HEK293T (cell line): ENCODE measurements at regions not wholly inside any gene's neighbourhood (a gene's known extent, or its start where the extent isn't known, plus 50 kb on each side); places are given as distances from the start of the nearest gene placed in this dataset.

ENCODE experiments used
- ARNT ChIP-seq: fragments of 450-650 bp; IDR thresholded peaks from 2 replicates; pipeline ENCODE4 v1.6.1; 2017; ENCODE audit warnings: mild to moderate bottlenecking
- BHLHE40 ChIP-seq: fragments of 450-650 bp; IDR thresholded peaks from 2 replicates; pipeline ENCODE4 v1.6.1; 2016; ENCODE audit warnings: mild to moderate bottlenecking, moderate library complexity, borderline replicate concordance
- ELF4 ChIP-seq: fragments of 450-650 bp; IDR thresholded peaks from 2 replicates; pipeline ENCODE4 v1.6.1; 2017; ENCODE audit warnings: antibody characterized with exemption
- FOXK2 ChIP-seq: fragments of 450-650 bp; IDR thresholded peaks from 2 replicates; pipeline ENCODE4 v1.6.1; 2016; ENCODE audit warnings: mild to moderate bottlenecking
- FOXM1 ChIP-seq: fragments of 450-650 bp; IDR thresholded peaks from 2 replicates; pipeline ENCODE4 v1.6.1; 2017; ENCODE audit warnings: mild to moderate bottlenecking, borderline replicate concordance
- L3MBTL2 ChIP-seq: fragments of 450-650 bp; conservative IDR thresholded peaks from 2 replicates; pipeline ENCODE4 v1.6.1; 2016; ENCODE audit warnings: mild to moderate bottlenecking
- LEF1 ChIP-seq: fragments of 450-650 bp; IDR thresholded peaks from 2 replicates; pipeline ENCODE4 v1.6.1; 2017; ENCODE audit warnings: mild to moderate bottlenecking, borderline replicate concordance
- NFRKB ChIP-seq: fragments of 450-650 bp; IDR thresholded peaks from 2 replicates; pipeline ENCODE4 v1.6.1; 2016; ENCODE audit warnings: mild to moderate bottlenecking, moderate library complexity
- PKNOX1 ChIP-seq: fragments of 450-650 bp; IDR thresholded peaks from 2 replicates; pipeline ENCODE4 v1.6.1; 2016
- SUZ12 ChIP-seq: fragments of 450-650 bp; IDR thresholded peaks from 2 replicates; pipeline ENCODE4 v1.6.1; 2016; ENCODE audit warnings: mild to moderate bottlenecking
- TARDBP ChIP-seq: fragments of 450-650 bp; IDR thresholded peaks from 2 replicates; pipeline ENCODE4 v1.6.1; 2016
- ZNF384 ChIP-seq: fragments of 450-650 bp; IDR thresholded peaks from 2 replicates; pipeline ENCODE4 v1.6.1; 2016

GRCh38 chr10:131812736-131813604 is 87.8 kb upstream of the PPP2R2D start:
- TF ChIP-seq LEF1 (no peak), ELF4 (no peak), L3MBTL2 (no peak), TARDBP (no peak), ZNF384 (no peak), PKNOX1 (no peak), NFRKB (no peak), BHLHE40 (no peak), SUZ12 (no peak), ARNT (no peak), FOXK2 (no peak), FOXM1 (no peak)
